ENCODE measurements at regions not wholly inside any gene's neighbourhood (a gene's known extent, or its start where the extent isn't known, plus 50 kb on each side); places are given as distances from the start of the nearest gene placed in this dataset.
A peak's percentile ranks its signal among the peaks of the same experiment; 100 is the strongest.

DNA sequence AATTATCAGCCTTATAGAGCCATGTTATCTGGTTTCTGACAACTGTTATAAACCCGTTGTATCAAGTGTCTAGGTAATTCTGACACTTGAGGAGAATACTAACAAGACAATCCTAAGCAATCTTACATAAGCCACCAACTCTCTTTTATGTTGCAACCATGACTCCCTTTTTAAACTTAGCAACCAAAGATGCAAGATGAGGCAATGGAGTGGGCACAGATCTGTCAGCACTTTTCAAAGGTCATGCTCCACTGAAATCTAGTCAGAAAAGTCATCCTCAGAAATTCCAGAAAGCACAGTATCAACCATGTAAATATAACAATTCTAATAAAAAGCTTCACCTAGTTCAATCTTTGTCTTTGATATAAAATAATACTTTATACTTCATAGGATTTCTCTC, 77.0 kb upstream of the SEMA3A start:
- no peak for TF ChIP-seq HDAC2 (IDR thresholded peaks at IDR 0.05)
- no peak for TF ChIP-seq TP53 (CRISPR knock-in tag; IDR thresholded peaks at IDR 0.05)
- TF ChIP-seq EHF (CRISPR knock-in tag; IDR thresholded peaks at IDR 0.05), result no peak
- TF ChIP-seq, protein P1, sequence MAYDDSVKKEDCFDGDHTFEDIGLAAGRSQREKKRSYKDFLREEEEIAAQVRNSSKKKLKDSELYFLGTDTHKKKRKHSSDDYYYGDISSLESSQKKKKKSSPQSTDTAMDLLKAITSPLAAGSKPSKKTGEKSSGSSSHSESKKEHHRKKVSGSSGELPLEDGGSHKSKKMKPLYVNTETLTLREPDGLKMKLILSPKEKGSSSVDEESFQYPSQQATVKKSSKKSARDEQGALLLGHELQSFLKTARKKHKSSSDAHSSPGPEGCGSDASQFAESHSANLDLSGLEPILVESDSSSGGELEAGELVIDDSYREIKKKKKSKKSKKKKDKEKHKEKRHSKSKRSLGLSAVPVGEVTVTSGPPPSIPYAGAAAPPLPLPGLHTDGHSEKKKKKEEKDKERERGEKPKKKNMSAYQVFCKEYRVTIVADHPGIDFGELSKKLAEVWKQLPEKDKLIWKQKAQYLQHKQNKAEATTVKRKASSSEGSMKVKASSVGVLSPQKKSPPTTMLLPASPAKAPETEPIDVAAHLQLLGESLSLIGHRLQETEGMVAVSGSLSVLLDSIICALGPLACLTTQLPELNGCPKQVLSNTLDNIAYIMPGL (CRISPR knock-in tag; IDR thresholded peaks at IDR 0.05; ENCODE audit: borderline replicate concordance), result no peak
- no peak for TF ChIP-seq ZNF302 (CRISPR knock-in tag; IDR thresholded peaks at IDR 0.05)
- TF ChIP-seq ZSCAN20 (CRISPR knock-in tag; IDR thresholded peaks at IDR 0.05), result no peak
- no peak for TF ChIP-seq POLR2AphosphoS2 (conservative IDR thresholded peaks at IDR 0.05; ENCODE audit: low read length)
- no peak for TF ChIP-seq TFCP2L1 (CRISPR knock-in tag; IDR thresholded peaks at IDR 0.05)
- TF ChIP-seq, protein P2, sequence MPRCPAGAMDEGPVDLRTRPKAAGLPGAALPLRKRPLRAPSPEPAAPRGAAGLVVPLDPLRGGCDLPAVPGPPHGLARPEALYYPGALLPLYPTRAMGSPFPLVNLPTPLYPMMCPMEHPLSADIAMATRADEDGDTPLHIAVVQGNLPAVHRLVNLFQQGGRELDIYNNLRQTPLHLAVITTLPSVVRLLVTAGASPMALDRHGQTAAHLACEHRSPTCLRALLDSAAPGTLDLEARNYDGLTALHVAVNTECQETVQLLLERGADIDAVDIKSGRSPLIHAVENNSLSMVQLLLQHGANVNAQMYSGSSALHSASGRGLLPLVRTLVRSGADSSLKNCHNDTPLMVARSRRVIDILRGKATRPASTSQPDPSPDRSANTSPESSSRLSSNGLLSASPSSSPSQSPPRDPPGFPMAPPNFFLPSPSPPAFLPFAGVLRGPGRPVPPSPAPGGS (IDR thresholded peaks at IDR 0.05), result no peak
- TF ChIP-seq NPAS2 (CRISPR knock-in tag; IDR thresholded peaks at IDR 0.05; ENCODE audit: borderline replicate concordance), result no peak
- TF ChIP-seq CBX8 (IDR thresholded peaks at IDR 0.05), result no peak
- TF ChIP-seq CEBPB (IDR thresholded peaks at IDR 0.05), result no peak
- TF ChIP-seq KDM1A (IDR thresholded peaks at IDR 0.05; ENCODE audit: low read depth), result no peak
- ATAC-seq, result no peak
- Histone ChIP-seq H3K4me3 (no peak overlapping the region), H3K9me3 (no peaks in the 10 kb centered on the region), H3K27ac (no peak overlapping the region), H3K4me1 (no peaks in the 10 kb centered on the region), H3K4me2 (no peak overlapping the region)
- CTCF ChIA-PET, result interaction anchor here (1.7 kb wide), 1 partner anchor 18 kb away, joined by 3 read pairs; no protein-coding TSS in a partner anchor
- WGBS (ENCODE audit: missing lambda C conversion rate), result 48% methylated on average over 1 of the region's 1 CpG
- peak; percentile 13 for FAIRE-seq
- DNase-seq (ENCODE audit: low read depth in 1 of 2, low spot score in 1 of 2), result no peak
- POLR2A ChIA-PET, result no interaction called here

DNA sequence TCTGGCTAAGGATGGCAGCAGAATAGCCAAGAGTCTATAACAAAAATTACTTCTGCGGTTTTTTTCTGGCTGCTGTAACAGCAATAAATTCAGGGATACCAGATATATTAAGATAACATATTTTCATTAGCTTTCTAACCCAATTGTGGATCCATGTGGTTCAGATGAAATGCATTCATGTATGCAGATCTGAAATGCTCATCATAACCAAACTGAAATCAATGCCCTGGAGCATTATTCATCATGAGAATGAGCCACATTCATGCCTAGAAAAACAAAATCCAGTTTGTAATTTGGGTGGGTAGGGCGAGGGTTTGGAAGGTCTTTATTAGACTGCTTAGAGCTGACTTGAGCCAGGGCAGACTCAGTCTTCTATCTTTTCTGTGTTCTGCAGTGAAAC, 69.8 kb upstream of the SEMA3A start:
- no peak for FAIRE-seq
- no peak overlapping the region for H3K4me3 ChIP-seq
- ChIA-PET POLR2A (no interaction called here), CTCF (no interaction called here)
- H3K4me1 ChIP-seq, result peaks cover 6% of the 10 kb centered on the region; the same call in 1 of the 3 replicates
- no peak for DNase-seq (ENCODE audit: low read depth in 1 of 2, low spot score in 1 of 2)
- 76% methylated on average over 2 of the region's 2 CpGs for WGBS (ENCODE audit: missing lambda C conversion rate)
- TF ChIP-seq KDM1A (IDR thresholded peaks at IDR 0.05; ENCODE audit: low read depth), result no peak
- TF ChIP-seq CEBPB (IDR thresholded peaks at IDR 0.05), result no peak
- TF ChIP-seq, protein P3, sequence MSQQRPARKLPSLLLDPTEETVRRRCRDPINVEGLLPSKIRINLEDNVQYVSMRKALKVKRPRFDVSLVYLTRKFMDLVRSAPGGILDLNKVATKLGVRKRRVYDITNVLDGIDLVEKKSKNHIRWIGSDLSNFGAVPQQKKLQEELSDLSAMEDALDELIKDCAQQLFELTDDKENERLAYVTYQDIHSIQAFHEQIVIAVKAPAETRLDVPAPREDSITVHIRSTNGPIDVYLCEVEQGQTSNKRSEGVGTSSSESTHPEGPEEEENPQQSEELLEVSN (IDR thresholded peaks at IDR 0.05; ENCODE audit: borderline replicate concordance, low read depth), result no peak
- no peak for TF ChIP-seq RARB (CRISPR knock-in tag; IDR thresholded peaks at IDR 0.05)
- TF ChIP-seq HOXB5 (CRISPR knock-in tag; IDR thresholded peaks at IDR 0.05), result no peak
- TF ChIP-seq, protein P4, sequence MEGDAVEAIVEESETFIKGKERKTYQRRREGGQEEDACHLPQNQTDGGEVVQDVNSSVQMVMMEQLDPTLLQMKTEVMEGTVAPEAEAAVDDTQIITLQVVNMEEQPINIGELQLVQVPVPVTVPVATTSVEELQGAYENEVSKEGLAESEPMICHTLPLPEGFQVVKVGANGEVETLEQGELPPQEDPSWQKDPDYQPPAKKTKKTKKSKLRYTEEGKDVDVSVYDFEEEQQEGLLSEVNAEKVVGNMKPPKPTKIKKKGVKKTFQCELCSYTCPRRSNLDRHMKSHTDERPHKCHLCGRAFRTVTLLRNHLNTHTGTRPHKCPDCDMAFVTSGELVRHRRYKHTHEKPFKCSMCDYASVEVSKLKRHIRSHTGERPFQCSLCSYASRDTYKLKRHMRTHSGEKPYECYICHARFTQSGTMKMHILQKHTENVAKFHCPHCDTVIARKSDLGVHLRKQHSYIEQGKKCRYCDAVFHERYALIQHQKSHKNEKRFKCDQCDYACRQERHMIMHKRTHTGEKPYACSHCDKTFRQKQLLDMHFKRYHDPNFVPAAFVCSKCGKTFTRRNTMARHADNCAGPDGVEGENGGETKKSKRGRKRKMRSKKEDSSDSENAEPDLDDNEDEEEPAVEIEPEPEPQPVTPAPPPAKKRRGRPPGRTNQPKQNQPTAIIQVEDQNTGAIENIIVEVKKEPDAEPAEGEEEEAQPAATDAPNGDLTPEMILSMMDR (IDR thresholded peaks at IDR 0.05), result no peak
- TF ChIP-seq, protein P2 (IDR thresholded peaks at IDR 0.05), result no peak
- no peak for TF ChIP-seq KDM5A (IDR thresholded peaks at IDR 0.05)
- TF ChIP-seq, protein P5, sequence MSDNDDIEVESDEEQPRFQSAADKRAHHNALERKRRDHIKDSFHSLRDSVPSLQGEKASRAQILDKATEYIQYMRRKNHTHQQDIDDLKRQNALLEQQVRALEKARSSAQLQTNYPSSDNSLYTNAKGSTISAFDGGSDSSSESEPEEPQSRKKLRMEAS (IDR thresholded peaks at IDR 0.05), result no peak
- TF ChIP-seq RNF2 (IDR thresholded peaks at IDR 0.05; ENCODE audit: borderline replicate concordance, low read depth), result no peak
- no peak for TF ChIP-seq CHD2 (IDR thresholded peaks at IDR 0.05; ENCODE audit: low read length, partially characterized antibody)
- TF ChIP-seq ESRRA (IDR thresholded peaks at IDR 0.05; ENCODE audit: borderline replicate concordance, low read length), result no peak
- TF ChIP-seq JUNB (IDR thresholded peaks at IDR 0.05), result no peak
- no peak overlapping the region for H3K27ac ChIP-seq
- no peak overlapping the region for H3K4me2 ChIP-seq
- no peaks in the 10 kb centered on the region for H3K9me3 ChIP-seq
- no peak for ATAC-seq
